HT1080 (cell line): ENCODE measurements at regions not wholly inside any gene's neighbourhood (a gene's known extent, or its start where the extent isn't known, plus 50 kb on each side); places are given as distances from the start of the nearest gene placed in this dataset.
"Not testable (repeated sequence)": the region's sequence is repeated elsewhere in the genome, so short reads cannot be mapped to it uniquely, and the experiment has no call there.

Experiments
- DNase-seq: peaks from one replicate; pipeline ENCODE4 v3.0.0-alpha.2; 2015; ENCODE audit warnings: low read depth

DNA sequence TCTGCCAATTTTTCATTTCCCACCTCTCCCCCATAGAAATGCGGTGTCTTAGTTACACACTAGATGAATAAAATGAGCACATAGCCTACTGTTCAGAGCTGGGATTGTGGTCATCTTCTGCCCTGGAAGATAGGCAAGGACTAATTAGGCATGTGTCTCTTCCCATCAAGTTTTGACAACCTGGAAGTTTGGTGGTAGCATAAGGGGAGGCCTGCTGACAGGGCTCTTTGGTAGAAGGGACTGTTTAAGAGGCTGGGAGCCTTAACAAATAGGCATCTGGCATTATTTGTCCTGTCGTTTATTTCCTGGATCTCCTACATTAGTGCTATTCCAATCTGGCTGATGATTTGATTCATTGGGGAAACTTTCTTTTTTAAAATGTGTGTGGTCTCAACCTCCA is 512.3 kb downstream of the ZNF385D start:
- DNase-seq: no peak

DNA sequence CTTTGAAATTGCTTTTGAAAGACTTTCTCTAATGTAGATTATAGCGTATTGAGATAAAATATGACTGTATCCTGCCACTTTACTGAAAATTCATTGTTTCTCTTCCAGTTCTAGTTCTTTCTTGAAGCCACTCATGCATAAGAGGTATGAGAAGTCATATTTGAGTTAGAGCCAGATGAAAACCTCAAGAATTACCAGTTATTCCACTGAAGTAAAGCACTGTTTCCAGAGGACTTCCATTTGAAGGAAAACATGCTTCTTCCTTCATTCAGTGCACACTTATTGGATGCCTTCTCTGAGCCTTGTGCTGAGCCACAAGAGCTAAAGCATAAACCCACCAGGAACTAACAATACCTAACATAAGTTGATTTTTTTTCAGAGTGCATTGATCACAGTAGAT is 513.4 kb downstream of the ZNF385D start:
- no peak for DNase-seq

DNA sequence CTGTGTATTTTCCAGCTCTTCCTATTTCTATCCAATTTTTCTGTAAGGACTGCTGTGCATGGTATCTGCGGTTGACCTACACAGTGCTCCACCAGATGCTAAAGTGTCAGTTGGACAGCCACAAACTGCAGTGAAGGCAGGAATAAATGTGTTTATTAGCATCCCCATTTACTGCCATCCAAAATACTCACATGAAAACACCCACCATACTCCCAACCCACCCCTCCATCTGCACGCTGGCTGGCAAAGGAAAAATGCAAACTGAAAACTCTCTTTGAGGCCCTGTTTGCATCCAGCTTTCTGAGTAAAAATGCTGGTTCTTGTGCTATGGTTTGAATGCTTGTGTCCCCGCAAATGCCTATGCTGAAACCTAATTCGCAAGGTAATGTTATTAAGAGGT is 515.5 kb downstream of the ZNF385D start:
- no peak for DNase-seq

DNA sequence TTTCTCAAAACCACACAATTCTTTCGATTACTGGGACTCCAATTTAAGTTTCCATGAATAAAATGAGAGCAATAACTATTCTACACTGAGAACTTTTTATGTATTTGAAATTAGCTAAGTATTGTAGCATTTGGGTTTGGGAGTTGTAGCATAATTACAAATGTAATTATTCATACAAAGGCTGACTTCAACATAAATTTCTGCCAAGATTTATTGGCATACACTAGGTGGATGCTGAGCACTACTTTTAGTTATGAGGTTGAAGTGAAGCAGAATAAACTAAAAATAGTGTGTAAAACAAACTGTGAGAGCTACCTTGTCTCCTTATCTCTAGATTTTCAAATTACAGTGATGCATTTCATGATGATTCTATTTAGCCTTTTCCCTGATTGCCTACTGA is 516.1 kb downstream of the ZNF385D start:
- no peak for DNase-seq

GRCh38 chr3:21229426-21230135 is 521.4 kb downstream of the ZNF385D start:
- DNase-seq: no peak

DNA sequence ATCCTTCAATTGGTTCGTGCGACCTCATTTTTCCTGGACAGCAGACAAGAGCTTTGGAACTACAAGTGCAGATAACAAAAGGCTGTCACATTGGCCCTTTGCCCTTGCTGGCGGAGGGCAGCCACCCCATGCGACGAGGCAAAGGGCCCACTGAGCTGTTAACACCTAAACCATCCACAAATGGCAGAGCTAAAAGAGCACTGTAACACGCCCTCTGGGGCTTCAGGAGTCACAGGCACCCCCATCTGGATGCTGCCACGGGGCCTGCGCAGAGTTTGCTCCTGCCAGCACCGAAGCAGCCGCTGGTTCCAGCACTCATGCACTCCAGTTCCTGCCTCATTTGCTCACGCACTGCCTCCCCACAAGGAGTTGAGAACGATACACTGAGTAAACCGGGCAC is 524.9 kb downstream of the ZNF385D start:
- DNase-seq: no peak

DNA sequence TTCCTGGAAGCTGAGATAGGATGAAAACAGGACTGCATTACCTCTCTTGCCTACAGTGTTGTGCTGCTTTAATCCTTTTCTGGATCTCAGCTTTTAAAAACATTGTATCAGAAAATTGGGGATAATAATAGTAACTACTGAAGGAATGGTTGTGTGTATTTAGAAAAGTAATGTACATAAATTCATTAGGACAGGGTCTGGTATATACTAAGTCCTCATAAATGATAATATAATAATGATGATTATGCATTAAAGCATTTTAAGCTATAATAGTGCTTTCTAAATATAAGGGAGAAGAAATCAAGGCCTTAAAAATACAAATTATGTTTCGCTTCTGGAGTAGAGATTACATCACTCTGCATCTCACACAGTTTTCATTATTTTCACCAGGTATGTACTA is 530.1 kb downstream of the ZNF385D start:
- DNase-seq: no peak

DNA sequence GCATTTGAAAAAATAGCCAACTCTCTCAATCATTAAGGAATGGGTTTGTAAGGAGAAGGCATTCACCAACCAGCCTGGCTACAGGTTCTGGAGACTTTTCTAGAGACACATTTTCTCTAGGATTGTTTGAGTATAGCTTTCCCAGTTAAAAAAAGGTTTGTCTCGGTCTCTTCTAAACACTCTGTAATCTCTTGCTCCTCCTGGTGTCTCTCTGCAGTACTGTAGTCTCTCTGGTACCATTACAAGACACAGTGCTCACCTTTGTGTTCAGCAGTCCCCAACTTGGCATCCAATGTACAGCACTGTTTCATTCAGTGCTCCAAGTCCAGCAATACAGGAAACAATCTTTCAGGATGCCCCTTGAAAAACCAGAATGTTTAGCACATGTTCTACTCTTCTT is 534.4 kb downstream of the ZNF385D start:
- peak; percentile 29 for DNase-seq

DNA sequence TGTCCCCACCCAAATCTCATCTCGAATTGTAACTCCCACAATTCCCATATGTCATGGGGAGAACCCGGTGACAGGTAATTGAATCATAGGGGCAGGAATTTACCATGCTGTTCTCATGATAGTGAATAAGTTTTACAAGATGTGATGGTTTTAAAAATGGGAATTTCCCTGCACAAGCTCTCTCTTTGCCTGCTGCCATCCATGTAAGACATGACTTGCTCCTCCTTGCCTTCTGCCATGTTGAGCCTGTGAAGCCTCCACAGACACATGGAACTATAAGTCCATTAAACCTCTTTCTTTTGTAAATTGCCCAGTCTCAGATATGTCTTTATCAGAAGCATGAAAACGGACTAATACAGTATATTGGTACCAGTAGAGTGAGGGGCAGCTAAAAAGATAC is 546.9 kb downstream of the ZNF385D start:
- not testable (repeated sequence) for DNase-seq

- DNase-seq: no peak
Observed at GRCh38 chr3:21195203-21195602, 555.8 kb downstream of the ZNF385D start.

- not testable (repeated sequence) for DNase-seq
Observed at GRCh38 chr3:21194036-21194435, 557.0 kb downstream of the ZNF385D start.

GRCh38 chr3:21188459-21188858 is 562.6 kb downstream of the ZNF385D start:
- DNase-seq: no peak

DNA sequence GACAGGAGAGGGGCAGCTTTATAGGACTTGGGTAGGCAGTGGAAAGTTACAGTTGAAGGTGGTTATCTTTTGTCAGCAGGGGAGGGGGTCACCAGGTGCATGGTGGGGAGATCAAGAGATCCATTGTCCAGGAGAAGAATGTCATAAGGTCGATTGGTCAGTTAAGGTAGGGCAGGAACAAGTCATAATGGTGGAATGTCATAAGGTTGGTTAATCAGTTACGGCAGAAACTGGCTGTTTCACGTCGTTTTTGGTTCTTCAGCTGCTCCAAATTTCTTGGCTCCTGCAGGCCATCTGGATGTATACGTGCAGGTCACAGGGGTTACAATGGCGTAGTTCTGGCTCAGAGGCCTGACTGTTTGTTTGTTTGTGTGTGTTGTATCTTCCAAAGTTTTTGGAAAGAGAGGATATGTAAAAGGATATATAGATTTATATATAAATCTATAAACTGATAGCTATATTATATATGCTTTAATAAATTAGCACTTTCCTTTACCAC is 565.1 kb downstream of the ZNF385D start:
- no peak for DNase-seq

GRCh38 chr3:21174461-21174860 is 576.5 kb downstream of the ZNF385D start:
- peak; percentile 15 for DNase-seq

- DNase-seq: peak; percentile 12
Observed at GRCh38 chr3:21170964-21171363, 580.0 kb downstream of the ZNF385D start.

DNA sequence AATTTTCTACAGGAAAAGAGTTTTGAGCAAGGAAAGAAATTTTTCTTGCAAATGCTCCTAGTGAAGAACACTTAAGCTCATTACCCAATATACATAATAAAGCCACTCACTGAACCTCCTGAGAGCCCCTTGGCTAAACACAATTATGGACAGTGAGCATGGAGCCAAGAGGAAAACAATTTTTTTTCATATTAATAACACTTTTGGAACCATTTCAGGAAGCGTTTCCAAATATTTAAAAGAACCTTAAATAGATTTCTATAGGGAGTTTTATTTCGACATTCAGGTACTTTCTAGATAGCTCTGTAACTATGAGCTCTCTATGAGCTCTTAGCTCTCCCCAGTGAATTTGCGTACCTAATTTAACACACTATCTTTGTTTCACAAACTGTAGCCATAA is 581.1 kb downstream of the ZNF385D start:
- DNase-seq: no peak

GRCh38 chr3:21168471-21168870 is 582.5 kb downstream of the ZNF385D start:
- no peak for DNase-seq

DNA sequence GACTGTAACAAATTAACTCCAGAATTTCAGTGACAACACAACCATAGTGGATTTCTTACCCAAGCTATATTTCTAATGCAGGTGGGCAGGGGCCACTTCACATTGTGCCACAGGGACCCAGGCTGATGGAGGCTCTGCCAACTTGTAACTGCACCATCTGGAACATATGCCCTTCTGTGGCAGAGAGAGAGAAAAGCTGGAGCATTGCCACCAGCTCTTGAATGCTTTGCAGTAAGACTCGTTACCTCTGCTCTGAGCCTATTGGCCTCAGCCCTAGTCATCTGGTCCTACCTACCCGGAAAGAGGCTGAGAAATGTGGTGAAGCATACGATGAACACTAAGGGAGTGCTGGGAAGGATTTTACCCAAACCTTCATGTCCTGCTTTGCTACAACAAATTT is 587.1 kb downstream of the ZNF385D start:
- DNase-seq: no peak

GRCh38 chr3:21159543-21159906 is 591.5 kb downstream of the ZNF385D start:
- DNase-seq: peak; percentile 1

GRCh38 chr3:21158861-21159542 is 592.0 kb downstream of the ZNF385D start:
- DNase-seq: peak; percentile 21

GRCh38 chr3:21154911-21155310 is 596.1 kb downstream of the ZNF385D start:
- DNase-seq: no peak

DNA sequence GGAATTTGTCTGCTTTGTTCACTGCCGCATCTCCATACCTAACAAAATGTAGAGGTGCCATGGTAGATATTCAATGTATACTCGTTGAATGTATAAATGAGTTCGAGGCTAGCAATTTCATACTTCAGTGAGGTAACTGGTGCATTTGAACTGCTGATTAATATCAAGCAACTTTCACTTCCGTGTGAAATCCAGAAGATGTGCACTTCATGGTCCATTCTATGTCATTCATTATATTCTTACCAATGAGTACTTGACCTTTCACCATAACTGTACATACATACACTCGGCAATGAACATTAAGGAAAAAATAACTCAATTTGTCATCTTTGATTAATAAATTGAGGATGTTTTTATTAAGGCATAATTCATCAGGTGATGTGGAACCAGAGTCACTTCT is 598.5 kb downstream of the ZNF385D start:
- no peak for DNase-seq

DNA sequence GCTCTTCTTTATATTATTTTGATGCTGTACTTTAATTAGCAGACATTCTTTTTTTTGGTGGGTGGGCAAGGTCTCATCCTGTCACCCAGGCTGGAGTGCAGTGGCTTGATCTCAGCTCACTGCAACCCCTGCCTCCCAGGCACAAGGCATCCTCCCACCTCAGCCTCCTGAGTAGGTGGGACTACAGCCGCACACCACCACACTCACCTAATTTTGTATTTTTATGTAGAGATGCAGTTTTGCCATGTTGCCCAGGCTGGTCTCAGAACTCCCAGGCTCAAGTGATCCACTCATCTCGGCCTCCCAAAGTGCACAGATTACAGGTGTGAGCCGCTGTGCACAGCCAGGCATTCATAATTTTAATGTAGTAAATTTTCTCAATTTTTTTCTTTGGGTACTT is 608.1 kb downstream of the ZNF385D start:
- DNase-seq: no peak
